GM18868 (cell line): ENCODE measurements at regions not wholly inside any gene's neighbourhood (a gene's known extent, or its start where the extent isn't known, plus 50 kb on each side); places are given as distances from the start of the nearest gene placed in this dataset.

Experiments
- ATAC-seq: cut with Tn5 transposase; IDR thresholded peaks from one replicate; pipeline ENCODE4 v1.9.1; 2021; ENCODE audit warnings: mild to moderate bottlenecking, moderate library complexity; ENCODE audit not compliant: unreplicated experiment

GRCh38 chr2:129777146-129777545 is 202.3 kb upstream of the RAB6C start:
- no peak for ATAC-seq

- no peak for ATAC-seq
Measured at GRCh38 chr2:129777762-129778583, 201.5 kb upstream of the RAB6C start.

- ATAC-seq: no peak
Measured at GRCh38 chr2:129778584-129778877, 200.9 kb upstream of the RAB6C start.

DNA sequence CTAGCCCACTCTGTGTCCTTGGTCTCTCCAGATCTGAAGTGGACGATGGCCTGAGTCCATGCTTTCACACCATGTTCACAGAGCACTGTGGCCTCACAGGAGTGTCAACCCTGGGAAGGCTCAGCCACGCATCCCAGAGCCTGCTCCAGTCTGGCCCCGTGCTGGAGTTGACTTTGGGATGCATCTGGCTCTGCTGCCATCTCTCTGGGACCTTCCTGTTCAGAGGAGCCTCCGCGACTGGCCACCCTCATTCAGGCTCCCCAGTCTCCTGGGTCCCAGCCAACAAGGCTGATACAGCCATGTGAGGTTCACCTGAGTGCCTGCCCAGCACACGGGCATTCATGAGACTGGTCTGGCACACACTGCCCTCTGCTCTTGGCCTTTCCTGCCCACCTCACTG is 199.7 kb upstream of the RAB6C start:
- no peak for ATAC-seq

- no peak for ATAC-seq
Measured at GRCh38 chr2:129780316-129781270, 198.9 kb upstream of the RAB6C start.

DNA sequence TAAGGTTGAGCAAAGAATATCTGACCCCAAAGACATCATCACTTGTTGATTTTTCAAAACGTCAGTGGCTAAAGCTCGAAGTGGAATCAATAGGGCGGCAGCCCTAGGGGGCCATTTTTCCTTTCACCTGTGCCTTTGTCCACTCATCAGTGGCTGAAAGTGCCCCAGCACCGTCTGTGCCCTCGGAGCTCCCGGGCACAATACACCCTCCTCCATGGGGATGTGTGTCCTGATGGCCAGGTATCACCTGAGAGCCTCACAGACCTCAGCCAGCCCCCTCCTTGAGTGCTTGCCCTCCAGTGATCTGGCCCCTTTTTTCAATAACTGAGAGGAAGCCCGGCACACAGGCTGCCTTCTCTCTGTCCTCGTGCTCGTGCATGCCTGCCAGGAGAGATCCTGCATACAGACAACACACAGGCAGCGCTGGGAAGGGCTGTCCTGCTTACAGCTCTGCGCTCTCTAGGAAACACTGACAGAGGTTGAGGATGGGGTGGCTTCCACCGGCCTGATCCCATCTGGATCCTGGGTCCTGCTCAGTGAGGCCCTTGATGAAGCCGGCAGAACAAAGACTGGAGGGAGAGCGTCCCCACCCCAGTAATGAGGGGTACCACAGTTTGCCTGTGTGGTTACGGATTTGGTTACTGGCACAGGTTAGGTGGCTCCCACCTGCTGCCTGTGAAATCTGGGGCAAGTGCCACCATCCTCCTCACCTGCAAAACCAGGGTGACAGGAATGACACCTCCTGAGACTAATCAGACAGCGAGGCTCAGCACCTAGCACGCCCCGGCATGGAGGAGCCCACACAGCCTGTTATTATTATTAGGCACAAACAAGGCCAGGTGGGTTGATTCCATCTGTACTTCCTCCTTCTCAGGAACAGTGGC is 197.5 kb upstream of the RAB6C start:
- ATAC-seq: no peak

DNA sequence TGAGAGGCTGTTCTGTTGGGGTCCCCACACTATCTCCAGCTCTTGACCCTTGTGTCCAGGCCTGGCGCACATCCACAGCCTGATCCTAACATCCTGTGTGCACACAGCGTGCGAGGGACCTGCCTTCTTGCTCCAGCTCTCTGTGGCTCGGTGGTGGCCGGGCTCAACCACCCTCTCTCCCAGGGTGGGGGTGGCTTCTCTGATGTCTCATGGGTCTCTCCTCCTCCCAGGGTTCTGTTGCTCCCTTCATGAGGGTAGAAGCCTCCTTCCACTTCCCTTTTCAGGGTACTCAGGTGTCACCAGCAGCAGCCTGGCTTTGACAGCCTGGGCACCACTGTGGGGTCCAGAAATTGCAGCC is 196.9 kb upstream of the RAB6C start:
- ATAC-seq: no peak

- ATAC-seq: no peak
Measured at GRCh38 chr2:129784486-129784885, 195.0 kb upstream of the RAB6C start.

GRCh38 chr2:129791712-129792111 is 187.8 kb upstream of the RAB6C start:
- ATAC-seq: no peak

GRCh38 chr2:129793431-129793902 is 186.0 kb upstream of the RAB6C start:
- ATAC-seq: no peak

DNA sequence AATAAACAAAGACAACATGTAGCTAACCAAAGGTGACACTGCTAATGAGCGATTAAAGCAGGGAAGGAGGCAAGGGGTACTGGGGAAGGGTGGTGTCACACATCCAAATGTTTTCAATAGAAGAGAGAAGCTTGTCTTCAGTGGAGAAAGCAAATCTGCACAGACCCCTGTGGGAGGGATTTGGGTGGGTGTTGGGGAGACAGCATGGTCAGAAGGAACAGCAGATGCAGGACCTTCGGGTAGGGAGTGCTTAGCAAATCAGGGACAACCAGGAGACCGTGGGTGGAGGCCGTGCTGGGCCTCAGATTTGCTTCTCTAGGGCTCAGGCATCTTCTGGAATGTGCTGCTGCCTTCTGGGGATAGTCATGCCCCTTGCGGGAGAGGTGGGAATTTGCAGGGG is 185.3 kb upstream of the RAB6C start:
- ATAC-seq: no peak

GRCh38 chr2:129794540-129794939 is 184.9 kb upstream of the RAB6C start:
- ATAC-seq: no peak

GRCh38 chr2:129796225-129796624 is 183.2 kb upstream of the RAB6C start:
- no peak for ATAC-seq

GRCh38 chr2:129796801-129797488 is 182.5 kb upstream of the RAB6C start:
- no peak for ATAC-seq

GRCh38 chr2:129797489-129798300 is 181.8 kb upstream of the RAB6C start:
- no peak for ATAC-seq

DNA sequence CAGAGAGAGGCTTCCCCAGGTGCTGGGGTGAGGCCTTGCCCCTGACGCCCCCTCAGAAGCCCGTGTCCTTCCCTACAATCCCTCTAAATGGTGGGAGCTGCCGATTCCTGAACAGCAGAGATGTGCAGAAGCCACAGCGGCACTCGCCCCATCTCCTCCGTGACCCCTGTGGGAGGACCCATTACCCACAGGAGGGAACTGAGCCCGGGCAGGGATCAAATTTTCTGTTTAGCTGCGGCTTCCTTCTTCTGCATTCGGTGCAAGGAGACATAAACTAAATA is 181.2 kb upstream of the RAB6C start:
- no peak for ATAC-seq

GRCh38 chr2:129798626-129799025 is 180.8 kb upstream of the RAB6C start:
- no peak for ATAC-seq

- ATAC-seq: no peak
Measured at GRCh38 chr2:129799036-129799958, 180.2 kb upstream of the RAB6C start.

DNA sequence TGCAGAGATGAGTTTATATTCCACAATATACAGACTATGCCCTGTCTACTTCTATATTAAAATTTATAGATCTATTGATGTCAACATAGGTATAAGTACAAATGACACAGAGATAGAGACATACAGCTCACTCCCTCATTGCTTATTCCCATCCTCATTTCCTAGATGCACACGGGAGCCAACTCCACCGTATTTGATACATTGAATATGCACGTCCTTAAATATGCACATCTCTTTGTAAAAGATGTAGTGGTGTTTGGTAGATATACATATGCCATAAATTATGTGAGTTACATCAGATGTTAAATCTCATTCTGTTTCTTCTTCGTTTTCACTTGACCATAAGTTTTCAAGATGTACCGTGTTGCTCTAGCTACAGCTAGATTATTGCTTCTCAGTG is 179.2 kb upstream of the RAB6C start:
- no peak for ATAC-seq
